Panc1 (cell line): ENCODE measurements at regions not wholly inside any gene's neighbourhood (a gene's known extent, or its start where the extent isn't known, plus 50 kb on each side); places are given as distances from the start of the nearest gene placed in this dataset.

Experiments used
- CTCF ChIP-seq: fragments of 450-650 bp; IDR thresholded peaks from 2 replicates; pipeline ENCODE4 v1.5.1; 2017; ENCODE audit warnings: mild to moderate bottlenecking
- TF ChIP-seq, protein P1 (sequence below), 2 experiments: IDR thresholded peaks; 2 replicates each; pipeline ENCODE4 v1.6.1; 2011 to 2012; ENCODE audit warnings: low read depth in 2 of 2, control low read depth in 1 of 2, low read length in 1 of 2, mild to moderate bottlenecking in 1 of 2, moderate library complexity in 1 of 2; ENCODE audit not compliant: insufficient read depth in 1 of 2

- no peak for TF ChIP-seq CTCF
- TF ChIP-seq, protein P1, sequence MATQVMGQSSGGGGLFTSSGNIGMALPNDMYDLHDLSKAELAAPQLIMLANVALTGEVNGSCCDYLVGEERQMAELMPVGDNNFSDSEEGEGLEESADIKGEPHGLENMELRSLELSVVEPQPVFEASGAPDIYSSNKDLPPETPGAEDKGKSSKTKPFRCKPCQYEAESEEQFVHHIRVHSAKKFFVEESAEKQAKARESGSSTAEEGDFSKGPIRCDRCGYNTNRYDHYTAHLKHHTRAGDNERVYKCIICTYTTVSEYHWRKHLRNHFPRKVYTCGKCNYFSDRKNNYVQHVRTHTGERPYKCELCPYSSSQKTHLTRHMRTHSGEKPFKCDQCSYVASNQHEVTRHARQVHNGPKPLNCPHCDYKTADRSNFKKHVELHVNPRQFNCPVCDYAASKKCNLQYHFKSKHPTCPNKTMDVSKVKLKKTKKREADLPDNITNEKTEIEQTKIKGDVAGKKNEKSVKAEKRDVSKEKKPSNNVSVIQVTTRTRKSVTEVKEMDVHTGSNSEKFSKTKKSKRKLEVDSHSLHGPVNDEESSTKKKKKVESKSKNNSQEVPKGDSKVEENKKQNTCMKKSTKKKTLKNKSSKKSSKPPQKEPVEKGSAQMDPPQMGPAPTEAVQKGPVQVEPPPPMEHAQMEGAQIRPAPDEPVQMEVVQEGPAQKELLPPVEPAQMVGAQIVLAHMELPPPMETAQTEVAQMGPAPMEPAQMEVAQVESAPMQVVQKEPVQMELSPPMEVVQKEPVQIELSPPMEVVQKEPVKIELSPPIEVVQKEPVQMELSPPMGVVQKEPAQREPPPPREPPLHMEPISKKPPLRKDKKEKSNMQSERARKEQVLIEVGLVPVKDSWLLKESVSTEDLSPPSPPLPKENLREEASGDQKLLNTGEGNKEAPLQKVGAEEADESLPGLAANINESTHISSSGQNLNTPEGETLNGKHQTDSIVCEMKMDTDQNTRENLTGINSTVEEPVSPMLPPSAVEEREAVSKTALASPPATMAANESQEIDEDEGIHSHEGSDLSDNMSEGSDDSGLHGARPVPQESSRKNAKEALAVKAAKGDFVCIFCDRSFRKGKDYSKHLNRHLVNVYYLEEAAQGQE (IDR thresholded peaks at IDR 0.05; ENCODE audit: insufficient read depth in 1 of 2, low read depth in 2 of 2, low read length in 1 of 2): no peak
Measured at GRCh38 chr10:2627969-2628368, 439.4 kb upstream of the PFKP start.
